ENCODE measurements at regions not wholly inside any gene's neighbourhood (a gene's known extent, or its start where the extent isn't known, plus 50 kb on each side); places are given as distances from the start of the nearest gene placed in this dataset.

- DNase-seq (ENCODE audit: low read depth, low spot score): no peak
- H3K36me3 ChIP-seq (ENCODE audit: insufficient read depth, low read length): no peaks in the 10 kb centered on the region
- no peak overlapping the region for H3K4me3 ChIP-seq
- no peak overlapping the region for H3K9ac ChIP-seq (ENCODE audit: insufficient read length)
- no peaks in the 10 kb centered on the region for H3K9me3 ChIP-seq (ENCODE audit: low read depth, low read length)
- H3K27ac ChIP-seq: no peak overlapping the region
- TF ChIP-seq POLR2AphosphoS5 (IDR thresholded peaks at IDR 0.05; ENCODE audit: borderline replicate concordance, low read depth, low read length): no peak
- TF ChIP-seq EZH2 (IDR thresholded peaks at IDR 0.05): no peak
- no peak for TF ChIP-seq FOXP2 (optimal IDR thresholded peaks at IDR 0.05; ENCODE audit: control extremely low read depth, extremely low read length, insufficient read depth)
Observed at GRCh38 chr22:49550141-49550430, 277.6 kb downstream of the BRD1 start.

GRCh38 chr22:49549256-49550140 is 278.2 kb downstream of the BRD1 start:
- no peaks in the 10 kb centered on the region for H3K9me3 ChIP-seq (ENCODE audit: low read depth, low read length)
- no peak overlapping the region for H3K27ac ChIP-seq
- H3K4me3 ChIP-seq: no peak overlapping the region
- no peak for DNase-seq (ENCODE audit: low read depth, low spot score)
- no peak for TF ChIP-seq POLR2AphosphoS5 (IDR thresholded peaks at IDR 0.05; ENCODE audit: borderline replicate concordance, low read depth, low read length)
- no peak for TF ChIP-seq FOXP2 (optimal IDR thresholded peaks at IDR 0.05; ENCODE audit: control extremely low read depth, extremely low read length, insufficient read depth)
- TF ChIP-seq EZH2 (IDR thresholded peaks at IDR 0.05): no peak
- H3K9ac ChIP-seq (ENCODE audit: insufficient read length): no peak overlapping the region
- no peaks in the 10 kb centered on the region for H3K36me3 ChIP-seq (ENCODE audit: insufficient read depth, low read length)

GRCh38 chr22:49548356-49549202 is 279.1 kb downstream of the BRD1 start:
- H3K27ac ChIP-seq: no peak overlapping the region
- H3K9ac ChIP-seq (ENCODE audit: insufficient read length): no peak overlapping the region
- H3K4me3 ChIP-seq: no peak overlapping the region
- TF ChIP-seq EZH2 (IDR thresholded peaks at IDR 0.05): no peak
- TF ChIP-seq FOXP2 (optimal IDR thresholded peaks at IDR 0.05; ENCODE audit: control extremely low read depth, extremely low read length, insufficient read depth): no peak
- no peak for TF ChIP-seq POLR2AphosphoS5 (IDR thresholded peaks at IDR 0.05; ENCODE audit: borderline replicate concordance, low read depth, low read length)
- no peaks in the 10 kb centered on the region for H3K36me3 ChIP-seq (ENCODE audit: insufficient read depth, low read length)
- H3K9me3 ChIP-seq (ENCODE audit: low read depth, low read length): no peaks in the 10 kb centered on the region
- DNase-seq (ENCODE audit: low read depth, low spot score): no peak

GRCh38 chr22:49547751-49548239 is 279.9 kb downstream of the BRD1 start:
- Histone ChIP-seq H3K9me3 (ENCODE audit: low read depth, low read length) (no peaks in the 10 kb centered on the region), H3K9ac (ENCODE audit: insufficient read length) (no peak overlapping the region), H3K4me3 (no peak overlapping the region), H3K27ac (no peak overlapping the region), H3K36me3 (ENCODE audit: insufficient read depth, low read length) (no peaks in the 10 kb centered on the region)
- TF ChIP-seq EZH2 (IDR thresholded peaks at IDR 0.05) (no peak), POLR2AphosphoS5 (IDR thresholded peaks at IDR 0.05; ENCODE audit: borderline replicate concordance, low read depth, low read length) (no peak), FOXP2 (optimal IDR thresholded peaks at IDR 0.05; ENCODE audit: control extremely low read depth, extremely low read length, insufficient read depth) (no peak)
- DNase-seq (ENCODE audit: low read depth, low spot score): no peak

GRCh38 chr22:49546811-49547585 is 280.7 kb downstream of the BRD1 start:
- Histone ChIP-seq H3K27ac (no peak overlapping the region), H3K4me3 (no peak overlapping the region), H3K9ac (ENCODE audit: insufficient read length) (no peak overlapping the region), H3K36me3 (ENCODE audit: insufficient read depth, low read length) (no peaks in the 10 kb centered on the region), H3K9me3 (ENCODE audit: low read depth, low read length) (no peaks in the 10 kb centered on the region)
- DNase-seq (ENCODE audit: low read depth, low spot score): no peak
- TF ChIP-seq POLR2AphosphoS5 (IDR thresholded peaks at IDR 0.05; ENCODE audit: borderline replicate concordance, low read depth, low read length) (no peak), EZH2 (IDR thresholded peaks at IDR 0.05) (no peak), FOXP2 (optimal IDR thresholded peaks at IDR 0.05; ENCODE audit: control extremely low read depth, extremely low read length, insufficient read depth) (no peak)

GRCh38 chr22:49545606-49546005 is 282.1 kb downstream of the BRD1 start:
- Histone ChIP-seq H3K27ac (no peak overlapping the region), H3K9me3 (ENCODE audit: low read depth, low read length) (no peaks in the 10 kb centered on the region), H3K36me3 (ENCODE audit: insufficient read depth, low read length) (no peaks in the 10 kb centered on the region), H3K9ac (ENCODE audit: insufficient read length) (no peak overlapping the region), H3K4me3 (no peak overlapping the region)
- DNase-seq (ENCODE audit: low read depth, low spot score): no peak
- TF ChIP-seq EZH2 (IDR thresholded peaks at IDR 0.05) (no peak), POLR2AphosphoS5 (IDR thresholded peaks at IDR 0.05; ENCODE audit: borderline replicate concordance, low read depth, low read length) (no peak), FOXP2 (optimal IDR thresholded peaks at IDR 0.05; ENCODE audit: control extremely low read depth, extremely low read length, insufficient read depth) (no peak)

- H3K9ac ChIP-seq (ENCODE audit: insufficient read length): no peak overlapping the region
- no peaks in the 10 kb centered on the region for H3K36me3 ChIP-seq (ENCODE audit: insufficient read depth, low read length)
- no peak overlapping the region for H3K27ac ChIP-seq
- no peak for DNase-seq (ENCODE audit: low read depth, low spot score)
- no peak overlapping the region for H3K4me3 ChIP-seq
- no peak for TF ChIP-seq EZH2 (IDR thresholded peaks at IDR 0.05)
- no peak for TF ChIP-seq FOXP2 (optimal IDR thresholded peaks at IDR 0.05; ENCODE audit: control extremely low read depth, extremely low read length, insufficient read depth)
- no peak for TF ChIP-seq POLR2AphosphoS5 (IDR thresholded peaks at IDR 0.05; ENCODE audit: borderline replicate concordance, low read depth, low read length)
- no peaks in the 10 kb centered on the region for H3K9me3 ChIP-seq (ENCODE audit: low read depth, low read length)
Observed at GRCh38 chr22:49544286-49544685, 283.4 kb downstream of the BRD1 start.

GRCh38 chr22:49543876-49544275 is 283.8 kb downstream of the BRD1 start:
- Histone ChIP-seq H3K9ac (ENCODE audit: insufficient read length) (no peak overlapping the region), H3K4me3 (no peak overlapping the region), H3K9me3 (ENCODE audit: low read depth, low read length) (no peaks in the 10 kb centered on the region), H3K36me3 (ENCODE audit: insufficient read depth, low read length) (no peaks in the 10 kb centered on the region), H3K27ac (no peak overlapping the region)
- no peak for DNase-seq (ENCODE audit: low read depth, low spot score)
- TF ChIP-seq EZH2 (IDR thresholded peaks at IDR 0.05): no peak
- no peak for TF ChIP-seq FOXP2 (optimal IDR thresholded peaks at IDR 0.05; ENCODE audit: control extremely low read depth, extremely low read length, insufficient read depth)
- TF ChIP-seq POLR2AphosphoS5 (IDR thresholded peaks at IDR 0.05; ENCODE audit: borderline replicate concordance, low read depth, low read length): no peak
